ENCODE measurements at regions not wholly inside any gene's neighbourhood (a gene's known extent, or its start where the extent isn't known, plus 50 kb on each side); places are given as distances from the start of the nearest gene placed in this dataset.
"Not testable (repeated sequence)": the region's sequence is repeated elsewhere in the genome, so short reads cannot be mapped to it uniquely, and the experiment has no call there.

DNA sequence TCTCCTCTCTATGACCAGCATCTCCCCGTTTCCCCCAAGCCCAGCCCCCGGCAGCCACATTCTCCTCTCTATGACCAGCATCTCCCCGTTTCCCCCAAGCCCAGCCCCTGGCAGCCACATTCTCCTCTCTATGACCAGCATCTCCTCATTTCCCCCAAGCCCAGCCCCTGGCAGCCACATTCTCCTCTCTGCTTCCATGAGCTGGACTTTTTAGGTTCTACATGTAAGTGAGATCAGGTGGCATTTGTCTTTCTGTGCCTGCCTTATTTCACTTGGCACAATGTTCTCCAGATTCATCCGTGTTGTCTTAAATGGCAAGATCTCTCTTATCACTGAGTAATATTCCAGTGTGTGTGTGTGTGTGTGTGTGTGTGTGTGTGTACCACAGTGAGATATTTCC, 428.1 kb upstream of the B3GAT1 start:
- TF ChIP-seq, protein P1, sequence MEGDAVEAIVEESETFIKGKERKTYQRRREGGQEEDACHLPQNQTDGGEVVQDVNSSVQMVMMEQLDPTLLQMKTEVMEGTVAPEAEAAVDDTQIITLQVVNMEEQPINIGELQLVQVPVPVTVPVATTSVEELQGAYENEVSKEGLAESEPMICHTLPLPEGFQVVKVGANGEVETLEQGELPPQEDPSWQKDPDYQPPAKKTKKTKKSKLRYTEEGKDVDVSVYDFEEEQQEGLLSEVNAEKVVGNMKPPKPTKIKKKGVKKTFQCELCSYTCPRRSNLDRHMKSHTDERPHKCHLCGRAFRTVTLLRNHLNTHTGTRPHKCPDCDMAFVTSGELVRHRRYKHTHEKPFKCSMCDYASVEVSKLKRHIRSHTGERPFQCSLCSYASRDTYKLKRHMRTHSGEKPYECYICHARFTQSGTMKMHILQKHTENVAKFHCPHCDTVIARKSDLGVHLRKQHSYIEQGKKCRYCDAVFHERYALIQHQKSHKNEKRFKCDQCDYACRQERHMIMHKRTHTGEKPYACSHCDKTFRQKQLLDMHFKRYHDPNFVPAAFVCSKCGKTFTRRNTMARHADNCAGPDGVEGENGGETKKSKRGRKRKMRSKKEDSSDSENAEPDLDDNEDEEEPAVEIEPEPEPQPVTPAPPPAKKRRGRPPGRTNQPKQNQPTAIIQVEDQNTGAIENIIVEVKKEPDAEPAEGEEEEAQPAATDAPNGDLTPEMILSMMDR (IDR thresholded peaks at IDR 0.05), result not testable (repeated sequence)
- not testable (repeated sequence) for TF ChIP-seq EP300, POLR2AphosphoS5, POLR2A (IDR thresholded peaks at IDR 0.05)
